ENCODE measurements at regions not wholly inside any gene's neighbourhood (a gene's known extent, or its start where the extent isn't known, plus 50 kb on each side); places are given as distances from the start of the nearest gene placed in this dataset.
"Not testable (repeated sequence)": the region's sequence is repeated elsewhere in the genome, so short reads cannot be mapped to it uniquely, and the experiment has no call there.

- TF ChIP-seq CTCF (conservative IDR thresholded peaks at IDR 0.05; ENCODE audit: low read depth, low read length) = no peak
- no peak overlapping the region for H3K4me3 ChIP-seq (ENCODE audit: low read length)
- no peak for DNase-seq (ENCODE audit: low read depth)
Observed at GRCh38 chr14:98932431-98933325, 339.3 kb downstream of the BCL11B start.

GRCh38 chr14:98934569-98934968 lies 337.4 kb downstream of the BCL11B start:
- not testable (repeated sequence) for DNase-seq (ENCODE audit: low read depth); H3K4me3 ChIP-seq (ENCODE audit: low read length)

- H3K4me3 ChIP-seq (ENCODE audit: low read length) = no peak overlapping the region
- TF ChIP-seq CTCF (conservative IDR thresholded peaks at IDR 0.05; ENCODE audit: low read depth, low read length) = no peak
- DNase-seq (ENCODE audit: low read depth) = no peak
Observed at GRCh38 chr14:98935921-98936320, 336.1 kb downstream of the BCL11B start.

GRCh38 chr14:98937021-98937420 lies 335.0 kb downstream of the BCL11B start:
- no peak for TF ChIP-seq CTCF (conservative IDR thresholded peaks at IDR 0.05; ENCODE audit: low read depth, low read length)
- DNase-seq (ENCODE audit: low read depth) = no peak
- H3K4me3 ChIP-seq (ENCODE audit: low read length) = no peak overlapping the region

- TF ChIP-seq CTCF (conservative IDR thresholded peaks at IDR 0.05; ENCODE audit: low read depth, low read length) = no peak
- H3K4me3 ChIP-seq (ENCODE audit: low read length) = no peak overlapping the region
- no peak for DNase-seq (ENCODE audit: low read depth)
Observed at GRCh38 chr14:98937712-98938505, 334.1 kb downstream of the BCL11B start.

- H3K4me3 ChIP-seq (ENCODE audit: low read length) = no peak overlapping the region
- no peak for TF ChIP-seq CTCF (conservative IDR thresholded peaks at IDR 0.05; ENCODE audit: low read depth, low read length)
- DNase-seq (ENCODE audit: low read depth) = no peak
Observed at GRCh38 chr14:98940693-98941437, 331.1 kb downstream of the BCL11B start.

- H3K4me3 ChIP-seq (ENCODE audit: low read length) = no peak overlapping the region
- no peak for DNase-seq (ENCODE audit: low read depth)
- TF ChIP-seq CTCF (conservative IDR thresholded peaks at IDR 0.05; ENCODE audit: low read depth, low read length) = no peak
Observed at GRCh38 chr14:98941481-98941880, 330.5 kb downstream of the BCL11B start.

All from retinal pigment epithelial cell (primary cell).